Tibial nerve (tissue), 4 donors: ENCODE measurements at regions not wholly inside any gene's neighbourhood (a gene's known extent, or its start where the extent isn't known, plus 50 kb on each side); places are given as distances from the start of the nearest gene placed in this dataset.

Experiments
- DNase-seq, 2 donors: peaks; one replicate each; pipeline ENCODE4 v3.0.0-alpha.2; 2019; ENCODE audit warnings: low spot score in 2 of 2
- H3K27ac ChIP-seq, 4 donors: fragments of 200-600 bp; sonication (generic) in 3 of 4; one replicate each; pipeline ENCODE4 v1.5.1; 2017 to 2019; ENCODE audit warnings: mild to moderate bottlenecking in 1 of 4
- H3K27me3 ChIP-seq, 2 donors: fragments of 200-600 bp; sonication (generic) in 1 of 2; one replicate each; pipeline versions ENCODE4 v1.5.1 to v1.6.0; 2017 to 2019
- H3K36me3 ChIP-seq, 3 donors: fragments of 200-600 bp; sonication (generic); one replicate each; pipeline ENCODE4 v1.5.1; 2018 to 2019
- H3K4me1 ChIP-seq, 4 donors: fragments of 200-600 bp; sonication (generic) in 3 of 4; one replicate each; pipeline ENCODE4 v1.5.1; 2017 to 2019
- H3K4me3 ChIP-seq, 4 donors: fragments of 200-600 bp; sonication (generic) in 3 of 4; one replicate each; pipeline ENCODE4 v1.5.1; 2017 to 2019; ENCODE audit warnings: mild to moderate bottlenecking in 1 of 4, moderate library complexity in 1 of 4
- H3K9me3 ChIP-seq, 4 donors: fragments of 200-600 bp; sonication (generic) in 3 of 4; one replicate each; pipeline ENCODE4 v1.5.1; 2017 to 2019
- CTCF ChIP-seq, 5 experiments: fragments of 200-600 bp in 3 of 5; fragments of 450-650 bp in 2 of 5; sonication (generic) in 3 of 5; IDR thresholded peaks; one replicate each; pipeline ENCODE4 v1.5.1; 2016 to 2019; ENCODE audit warnings: antibody characterized with exemption in 5 of 5, mild to moderate bottlenecking in 3 of 5, moderate library complexity in 2 of 5
- EP300 ChIP-seq, 2 donors: sonication (generic); formaldehyde crosslinking; IDR thresholded peaks; one replicate each; pipeline ENCODE4 v1.6.1; 2017; ENCODE audit warnings: antibody characterized with exemption in 2 of 2, mild to moderate bottlenecking in 1 of 2
- POLR2A ChIP-seq, 2 donors: fragments of 450-650 bp; IDR thresholded peaks; one replicate each; pipeline ENCODE4 v1.6.1; 2017; ENCODE audit warnings: antibody characterized with exemption in 2 of 2, mild to moderate bottlenecking in 2 of 2, moderate library complexity in 2 of 2
- WGBS, 2 donors: methylation state at CpG; one replicate each; pipeline ENCODE4 v1.1.5; 2018; 5-methylcytosine and 5-hydroxymethylcytosine counted together

GRCh38 chr2:164260506-164260905, 360.8 kb downstream of the GRB14 start:
- WGBS, 2 donors = 94 to 96% methylated on average over 2 of the region's 2 CpGs
- TF ChIP-seq POLR2A (IDR thresholded peaks at IDR 0.05) (no peak), CTCF (IDR thresholded peaks at IDR 0.05) (no peak), EP300 (IDR thresholded peaks at IDR 0.05) (no peak)
- H3K27me3 ChIP-seq = no peaks in the 10 kb centered on the region
- no peak overlapping the region for H3K27ac ChIP-seq
- no peak for DNase-seq
- no peaks in the 10 kb centered on the region for H3K9me3 ChIP-seq
- no peaks in the 10 kb centered on the region for H3K36me3 ChIP-seq
- no peak overlapping the region for H3K4me3 ChIP-seq
- H3K4me1 ChIP-seq = no peaks in the 10 kb centered on the region

- no peak for DNase-seq
- no peaks in the 10 kb centered on the region for H3K4me1 ChIP-seq
- no peaks in the 10 kb centered on the region for H3K9me3 ChIP-seq
- WGBS, 2 donors = 44 to 50% methylated on average over 3 of the region's 3 CpGs
- no peak overlapping the region for H3K4me3 ChIP-seq
- TF ChIP-seq CTCF (IDR thresholded peaks at IDR 0.05) = no peak
- no peak for TF ChIP-seq EP300 (IDR thresholded peaks at IDR 0.05)
- no peak for TF ChIP-seq POLR2A (IDR thresholded peaks at IDR 0.05)
- no peak overlapping the region for H3K27ac ChIP-seq
- no peaks in the 10 kb centered on the region for H3K36me3 ChIP-seq
- no peaks in the 10 kb centered on the region for H3K27me3 ChIP-seq
These were observed 363.5 kb downstream of the GRB14 start for GRCh38 chr2:164257742-164258141.

- H3K9me3 ChIP-seq = no peaks in the 10 kb centered on the region
- 54 to 75% methylated on average over 2 of the region's 2 CpGs for WGBS, 2 donors
These were observed 368.6 kb downstream of the GRB14 start for GRCh38 chr2:164252568-164253287.

GRCh38 chr2:164243315-164243714, 378.0 kb downstream of the GRB14 start:
- H3K27me3 ChIP-seq = no peaks in the 10 kb centered on the region
- no peak overlapping the region for H3K27ac ChIP-seq
- peaks cover 0 to 3% (median 0%) of the 10 kb centered on the region in 4 donors for H3K9me3 ChIP-seq
- H3K4me3 ChIP-seq = no peak overlapping the region
- DNase-seq = no peak
- H3K4me1 ChIP-seq = no peaks in the 10 kb centered on the region
- TF ChIP-seq EP300 (IDR thresholded peaks at IDR 0.05) (no peak), POLR2A (IDR thresholded peaks at IDR 0.05) (no peak), CTCF (IDR thresholded peaks at IDR 0.05) (no peak)
- no peaks in the 10 kb centered on the region for H3K36me3 ChIP-seq

More at GRCh38 chr2:164252568-164253287, 368.6 kb downstream of the GRB14 start:
- H3K4me3 ChIP-seq = no peak overlapping the region
- no peaks in the 10 kb centered on the region for H3K27me3 ChIP-seq
- no peak overlapping the region for H3K27ac ChIP-seq
- no peak for TF ChIP-seq CTCF (IDR thresholded peaks at IDR 0.05)
- no peak for TF ChIP-seq EP300 (IDR thresholded peaks at IDR 0.05)
- TF ChIP-seq POLR2A (IDR thresholded peaks at IDR 0.05) = no peak
- no peak for DNase-seq
- no peaks in the 10 kb centered on the region for H3K4me1 ChIP-seq
- no peaks in the 10 kb centered on the region for H3K36me3 ChIP-seq

- H3K9me3 ChIP-seq = peaks cover 0 to 3% (median 0%) of the 10 kb centered on the region in 4 donors
- no peak for TF ChIP-seq POLR2A (IDR thresholded peaks at IDR 0.05)
- TF ChIP-seq EP300 (IDR thresholded peaks at IDR 0.05) = no peak
- TF ChIP-seq CTCF (IDR thresholded peaks at IDR 0.05) = no peak
- no peaks in the 10 kb centered on the region for H3K4me1 ChIP-seq
- WGBS, 2 donors = 69 to 76% methylated on average over 3 of the region's 3 CpGs
- H3K36me3 ChIP-seq = no peaks in the 10 kb centered on the region
- H3K27ac ChIP-seq = no peak overlapping the region
- no peak for DNase-seq
- no peak overlapping the region for H3K4me3 ChIP-seq
- H3K27me3 ChIP-seq = no peaks in the 10 kb centered on the region
These were observed 378.9 kb downstream of the GRB14 start for GRCh38 chr2:164242409-164242808.
